ENCODE measurements at regions not wholly inside any gene's neighbourhood (a gene's known extent, or its start where the extent isn't known, plus 50 kb on each side); places are given as distances from the start of the nearest gene placed in this dataset.

GRCh38 chr16:66222756-66223155 lies 143.7 kb upstream of the CDH5 start:
- no peak overlapping the region for H3K4me2 ChIP-seq (ENCODE audit: extremely low read depth, insufficient read depth, low read length)
- no peak overlapping the region for H3K9ac ChIP-seq (ENCODE audit: insufficient read depth, low read length)
- DNase-seq (ENCODE audit: low read depth in 2 of 2) = no peak
- no peaks in the 10 kb centered on the region for H4K20me1 ChIP-seq (ENCODE audit: control insufficient read depth, extremely low read depth, insufficient read depth, low read length)
- H2AFZ ChIP-seq (ENCODE audit: low read length) = no peak overlapping the region
- H3K9me3 ChIP-seq (ENCODE audit: control insufficient read depth, insufficient read depth, low read depth, low read length) = no peaks in the 10 kb centered on the region
- no peaks in the 10 kb centered on the region for H3K79me2 ChIP-seq (ENCODE audit: control insufficient read depth, insufficient read depth, low read length)
- H3K27ac ChIP-seq (ENCODE audit: insufficient read depth, low read length) = no peak overlapping the region
- no peaks in the 10 kb centered on the region for H3K36me3 ChIP-seq (ENCODE audit: control insufficient read depth, insufficient read depth, low read length)
- H3K27me3 ChIP-seq (ENCODE audit: control insufficient read depth, insufficient read depth, low read length) = no peaks in the 10 kb centered on the region
- no peak overlapping the region for H3K4me3 ChIP-seq (replicated peaks in 1 of 4; ENCODE audit: control extremely low read depth in 1 of 4, insufficient read depth in 1 of 4, low read depth in 3 of 4, low read length in 4 of 4)
- no peaks in the 10 kb centered on the region for H3K4me1 ChIP-seq (ENCODE audit: control insufficient read depth, extremely low read depth, insufficient read depth, low read length)
- no peak for TF ChIP-seq CTCF (conservative IDR thresholded peaks at IDR 0.05 in 1 of 2, IDR thresholded peaks at IDR 0.05 in 1 of 2; ENCODE audit: low read depth in 1 of 2, low read length in 2 of 2)
- TF ChIP-seq EZH2 (IDR thresholded peaks at IDR 0.05; ENCODE audit: low read length, missing control alignments) = no peak

DNA sequence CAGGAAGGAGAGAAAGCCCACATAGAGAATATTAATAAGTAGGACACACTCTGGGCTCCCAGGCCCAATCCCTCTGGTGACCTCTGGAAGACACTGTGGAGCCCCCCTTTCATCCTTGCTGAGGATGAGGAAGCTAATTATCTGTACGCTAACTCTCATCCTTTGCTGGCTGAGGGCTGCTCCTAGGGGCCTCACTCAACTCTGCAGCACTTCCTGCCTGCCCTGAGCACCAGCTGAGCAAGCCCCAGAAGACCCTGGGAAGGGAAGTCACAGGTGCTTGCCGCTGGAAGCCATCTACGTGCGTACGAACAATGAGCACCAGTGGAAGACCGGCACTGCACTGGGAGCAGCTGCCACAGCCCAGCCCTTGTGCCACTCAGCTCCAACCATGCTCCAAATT lies 145.8 kb upstream of the CDH5 start:
- DNase-seq (ENCODE audit: low read depth in 2 of 2) = no peak
- H3K36me3 ChIP-seq (ENCODE audit: control insufficient read depth, insufficient read depth, low read length) = no peaks in the 10 kb centered on the region
- H4K20me1 ChIP-seq (ENCODE audit: control insufficient read depth, extremely low read depth, insufficient read depth, low read length) = no peaks in the 10 kb centered on the region
- H3K9ac ChIP-seq (ENCODE audit: insufficient read depth, low read length) = no peak overlapping the region
- H3K4me3 ChIP-seq (replicated peaks in 1 of 4; ENCODE audit: control extremely low read depth in 1 of 4, insufficient read depth in 1 of 4, low read depth in 3 of 4, low read length in 4 of 4) = no peak overlapping the region
- H3K27ac ChIP-seq (ENCODE audit: insufficient read depth, low read length) = no peak overlapping the region
- no peaks in the 10 kb centered on the region for H3K4me1 ChIP-seq (ENCODE audit: control insufficient read depth, extremely low read depth, insufficient read depth, low read length)
- no peak overlapping the region for H3K4me2 ChIP-seq (ENCODE audit: extremely low read depth, insufficient read depth, low read length)
- H3K27me3 ChIP-seq (ENCODE audit: control insufficient read depth, insufficient read depth, low read length) = no peaks in the 10 kb centered on the region
- no peak overlapping the region for H2AFZ ChIP-seq (ENCODE audit: low read length)
- H3K79me2 ChIP-seq (ENCODE audit: control insufficient read depth, insufficient read depth, low read length) = no peaks in the 10 kb centered on the region
- H3K9me3 ChIP-seq (ENCODE audit: control insufficient read depth, insufficient read depth, low read depth, low read length) = no peaks in the 10 kb centered on the region
- no peak for TF ChIP-seq CTCF (conservative IDR thresholded peaks at IDR 0.05 in 1 of 2, IDR thresholded peaks at IDR 0.05 in 1 of 2; ENCODE audit: low read depth in 1 of 2, low read length in 2 of 2)
- no peak for TF ChIP-seq EZH2 (IDR thresholded peaks at IDR 0.05; ENCODE audit: low read length, missing control alignments)

DNA sequence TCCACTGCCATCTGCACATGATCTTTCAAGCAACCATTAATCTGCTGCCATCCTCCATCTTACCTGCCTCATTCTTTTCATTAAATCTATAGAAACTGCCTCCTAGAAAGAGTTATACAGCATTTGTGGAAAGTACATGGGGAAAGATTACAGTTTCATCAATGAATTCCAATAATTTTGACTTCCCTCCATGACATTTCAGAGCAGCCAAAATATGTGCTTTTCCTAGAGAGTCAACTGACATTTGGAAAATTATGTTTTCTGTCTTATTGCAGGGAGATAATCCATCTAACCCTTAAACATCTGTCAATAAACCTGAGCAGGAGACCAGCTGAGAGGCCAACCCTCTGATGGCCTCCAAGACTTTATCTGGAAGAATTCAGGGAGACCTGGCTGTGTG lies 147.0 kb upstream of the CDH5 start:
- Histone ChIP-seq H3K9me3 (ENCODE audit: control insufficient read depth, insufficient read depth, low read depth, low read length) (no peaks in the 10 kb centered on the region), H3K36me3 (ENCODE audit: control insufficient read depth, insufficient read depth, low read length) (no peaks in the 10 kb centered on the region), H3K27ac (ENCODE audit: insufficient read depth, low read length) (no peak overlapping the region), H3K27me3 (ENCODE audit: control insufficient read depth, insufficient read depth, low read length) (no peaks in the 10 kb centered on the region), H3K9ac (ENCODE audit: insufficient read depth, low read length) (no peak overlapping the region), H3K4me3 (replicated peaks in 1 of 4; ENCODE audit: control extremely low read depth in 1 of 4, insufficient read depth in 1 of 4, low read depth in 3 of 4, low read length in 4 of 4) (no peak overlapping the region), H3K79me2 (ENCODE audit: control insufficient read depth, insufficient read depth, low read length) (no peaks in the 10 kb centered on the region), H3K4me1 (ENCODE audit: control insufficient read depth, extremely low read depth, insufficient read depth, low read length) (no peaks in the 10 kb centered on the region), H3K4me2 (ENCODE audit: extremely low read depth, insufficient read depth, low read length) (no peak overlapping the region), H4K20me1 (ENCODE audit: control insufficient read depth, extremely low read depth, insufficient read depth, low read length) (no peaks in the 10 kb centered on the region), H2AFZ (ENCODE audit: low read length) (no peak overlapping the region)
- DNase-seq (ENCODE audit: low read depth in 2 of 2) = no peak
- TF ChIP-seq CTCF (conservative IDR thresholded peaks at IDR 0.05 in 1 of 2, IDR thresholded peaks at IDR 0.05 in 1 of 2; ENCODE audit: low read depth in 1 of 2, low read length in 2 of 2) (no peak), EZH2 (IDR thresholded peaks at IDR 0.05; ENCODE audit: low read length, missing control alignments) (no peak)
